IMR-90 (cell line): ENCODE measurements at regions not wholly inside any gene's neighbourhood (a gene's known extent, or its start where the extent isn't known, plus 50 kb on each side); places are given as distances from the start of the nearest gene placed in this dataset.

Source experiments
- ATAC-seq: fragments of 200-7000 bp; cut with Tn5 transposase; 2 replicates; pipeline ENCODE4 v1.9.1; 2020; ENCODE audit warnings: low read depth, mild to moderate bottlenecking, moderate library complexity
- BruUV-seq: library from RNA; stranded (reverse); fragments of 400-500 nt; replicated peaks from 2 replicates; lab custom pipeline; 2021; lab: Mats Ljungman, UMichigan
- CTCF ChIA-PET: fragments of 300-600 bp; formaldehyde crosslinking; extraction: SDS; loops from one replicate; lab custom pipeline; 2021; ENCODE audit warnings: antibody characterized with exemption; lab: Yijun Ruan, JAX
- POLR2A ChIA-PET: fragments of 300-600 bp; sonication (Branson Sonifier 250); formaldehyde crosslinking; loops from one replicate; lab custom pipeline; 2022; ENCODE audit warnings: antibody characterized with exemption; ENCODE audit not compliant: unreplicated experiment; lab: Charles Lee
- DNase-seq: peaks from one replicate; pipeline ENCODE4 v3.0.0; 2013
- H2AFZ ChIP-seq: replicated peaks from 2 replicates; pipeline ENCODE3; 2013; ENCODE audit warnings: low read length, mild to moderate bottlenecking; ENCODE audit not compliant: poor library complexity
- H2AK5ac ChIP-seq: 2 replicates; pipeline ENCODE4 v1.6.1; 2013; ENCODE audit warnings: low read depth, low read length, inconsistent platforms
- H2AK9ac ChIP-seq: replicated peaks from 2 replicates; pipeline ENCODE3; 2013; ENCODE audit warnings: mild to moderate bottlenecking, low read depth, low read length, moderate library complexity; ENCODE audit not compliant: poor library complexity
- H2BK120ac ChIP-seq: 2 replicates; pipeline ENCODE4 v1.6.1; 2013; ENCODE audit warnings: low read depth, low read length, inconsistent platforms
- H2BK15ac ChIP-seq: 3 replicates; pipeline ENCODE4 v1.6.1; 2013; ENCODE audit warnings: low read depth, low read length, inconsistent platforms
- H2BK20ac ChIP-seq: 2 replicates; pipeline ENCODE4 v1.6.1; 2013; ENCODE audit warnings: low read depth, mild to moderate bottlenecking, inconsistent platforms, low read length, moderate library complexity
- H2BK5ac ChIP-seq: 2 replicates; pipeline ENCODE4 v1.6.1; 2013; ENCODE audit warnings: mild to moderate bottlenecking, low read depth, low read length, inconsistent platforms; ENCODE audit not compliant: poor library complexity, severe bottlenecking
- H3K14ac ChIP-seq: replicated peaks from 2 replicates; pipeline ENCODE4 v1.6.1; 2013; ENCODE audit warnings: low read depth, low read length, inconsistent platforms
- H3K18ac ChIP-seq: 2 replicates; pipeline ENCODE4 v1.6.1; 2013; ENCODE audit warnings: low read depth, low read length, control low read depth
- H3K23ac ChIP-seq: 2 replicates; pipeline ENCODE4 v1.6.1; 2013; ENCODE audit warnings: low read depth, low read length, inconsistent platforms
- H3K27ac ChIP-seq: 2 replicates; pipeline ENCODE4 v1.5.1; 2013; ENCODE audit warnings: mild to moderate bottlenecking, control low read depth, low read length; ENCODE audit not compliant: insufficient read depth
- H3K27me3 ChIP-seq: 2 replicates; pipeline ENCODE4 v1.6.1; 2013; ENCODE audit warnings: low read length; ENCODE audit not compliant: control insufficient read depth, insufficient read depth
- H3K36me3 ChIP-seq: 2 replicates; pipeline ENCODE4 v1.6.1; 2013; ENCODE audit warnings: low read length, mixed read lengths; ENCODE audit not compliant: control insufficient read depth, insufficient read depth
- H3K4ac ChIP-seq: 2 replicates; pipeline ENCODE4 v1.6.1; 2013; ENCODE audit warnings: low read depth, low read length, inconsistent platforms
- H3K4me1 ChIP-seq: 2 replicates; pipeline ENCODE4 v1.6.1; 2013; ENCODE audit warnings: low read length, mixed read lengths; ENCODE audit not compliant: control insufficient read depth, insufficient read depth
- H3K4me2 ChIP-seq: 2 replicates; pipeline ENCODE4 v1.6.1; 2013; ENCODE audit warnings: low read depth, mild to moderate bottlenecking, control low read depth, low read length, moderate library complexity
- H3K4me3 ChIP-seq: 2 replicates; pipeline ENCODE4 v1.5.1; 2013; ENCODE audit warnings: low read depth, mild to moderate bottlenecking, control low read depth, low read length, moderate library complexity; ENCODE audit not compliant: insufficient read depth
- H3K56ac ChIP-seq: 2 replicates; pipeline ENCODE4 v1.6.1; 2013; ENCODE audit warnings: low read length, inconsistent platforms; ENCODE audit not compliant: insufficient read depth; ENCODE audit errors: extremely low read depth
- H3K79me1 ChIP-seq, 2 experiments: 2 replicates each; pipeline ENCODE4 v1.6.1; 2013; ENCODE audit warnings: low read length in 2 of 2, inconsistent platforms in 1 of 2, low read depth in 1 of 2
- H3K9ac ChIP-seq: 2 replicates; pipeline ENCODE4 v1.6.1; 2013; ENCODE audit warnings: low read depth, low read length, control low read depth
- H3K9me1 ChIP-seq: 2 replicates; pipeline ENCODE4 v1.6.1; 2013; ENCODE audit warnings: low read length, inconsistent platforms; ENCODE audit not compliant: insufficient read depth
- H3K9me3 ChIP-seq: 2 replicates; pipeline ENCODE4 v1.6.1; 2013; ENCODE audit warnings: low read length; ENCODE audit not compliant: control insufficient read depth, insufficient read depth
- H4K20me1 ChIP-seq: 2 replicates; pipeline ENCODE4 v1.6.1; 2013; ENCODE audit warnings: low read length, inconsistent platforms; ENCODE audit not compliant: insufficient read depth
- H4K5ac ChIP-seq: 2 replicates; pipeline ENCODE4 v1.6.1; 2013; ENCODE audit warnings: mild to moderate bottlenecking, low read depth, low read length, control low read depth
- H4K8ac ChIP-seq, 2 experiments: 2 replicates each; pipeline ENCODE4 v1.6.1; 2013; ENCODE audit warnings: low read depth in 2 of 2, low read length in 2 of 2, control low read depth in 1 of 2, inconsistent platforms in 1 of 2
- H4K91ac ChIP-seq: 2 replicates; pipeline ENCODE4 v1.6.1; 2013; ENCODE audit warnings: low read depth, low read length, inconsistent platforms; ENCODE audit not compliant: insufficient read depth
- BHLHE40 ChIP-seq: fragments of 150-350 bp; IDR thresholded peaks from 2 replicates; pipeline ENCODE4 v1.6.1; 2016; ENCODE audit warnings: mild to moderate bottlenecking, low read depth, low read length
- CEBPB ChIP-seq: IDR thresholded peaks from 2 replicates; pipeline ENCODE4 v1.6.1; 2012; ENCODE audit warnings: low read depth, low read length, improper control_type of control experiment
- CHD1 ChIP-seq: IDR thresholded peaks from 2 replicates; pipeline ENCODE4 v1.6.1; 2012; ENCODE audit warnings: low read depth, low read length, improper control_type of control experiment
- FOS ChIP-seq: fragments of 150-350 bp; IDR thresholded peaks from 2 replicates; pipeline ENCODE4 v1.6.1; 2016; ENCODE audit warnings: low read depth, low read length
- MAFK ChIP-seq: IDR thresholded peaks from 2 replicates; pipeline ENCODE4 v1.6.1; 2012; ENCODE audit warnings: low read depth, low read length, improper control_type of control experiment
- MAZ ChIP-seq: IDR thresholded peaks from 2 replicates; pipeline ENCODE4 v1.6.1; 2012; ENCODE audit warnings: low read depth, mild to moderate bottlenecking, low read length, improper control_type of control experiment, moderate library complexity, borderline replicate concordance
- NFE2L2 ChIP-seq: fragments of 150-350 bp; IDR thresholded peaks from 2 replicates; pipeline ENCODE4 v1.6.1; 2016; ENCODE audit warnings: low read depth, mild to moderate bottlenecking, low read length
- POLR2A ChIP-seq: IDR thresholded peaks from 2 replicates; pipeline ENCODE4 v1.6.1; 2012; ENCODE audit warnings: mild to moderate bottlenecking, low read depth, low read length
- RAD21 ChIP-seq: IDR thresholded peaks from 2 replicates; pipeline ENCODE4 v1.6.1; 2012; ENCODE audit warnings: low read length, improper control_type of control experiment
- RCOR1 ChIP-seq: IDR thresholded peaks from 2 replicates; pipeline ENCODE4 v1.6.1; 2012; ENCODE audit warnings: mild to moderate bottlenecking, low read length, improper control_type of control experiment; ENCODE audit not compliant: insufficient replicate concordance
- RFX5 ChIP-seq: IDR thresholded peaks from 2 replicates; pipeline ENCODE4 v1.8.0; 2012; ENCODE audit warnings: low read depth, mild to moderate bottlenecking, low read length, moderate library complexity
- SMC3 ChIP-seq: fragments of 150-350 bp; IDR thresholded peaks from 2 replicates; pipeline ENCODE4 v1.6.1; 2016; ENCODE audit warnings: low read depth, mild to moderate bottlenecking, antibody characterized with exemption, low read length, moderate library complexity
- WGBS, 2 experiments: methylation state at CpG; one replicate each; pipeline versions ENCODE4 v1.1.5 to v1.1.7; 2013; ENCODE audit warnings: missing lambda C conversion rate in 2 of 2; ENCODE audit not compliant: insufficient read length in 1 of 2; ENCODE audit errors: extremely low coverage in 2 of 2; 5-methylcytosine and 5-hydroxymethylcytosine counted together
- dilution Hi-C: fragments of 300-500 bp; cut with HindIII; formaldehyde crosslinking; loops from one replicate; pipeline ENCODE4 v1.14.3; 2018; ENCODE audit warnings: low sequenced_read_pairs; ENCODE audit not compliant: unreplicated experiment
- in situ Hi-C: fragments of 300-500 bp; cut with MboI; formaldehyde crosslinking; loops from 3 replicates; pipeline ENCODE4 v1.14.3; 2019; ENCODE audit warnings: low sequenced_read_pairs, inconsistent platforms, mixed read lengths
- intact Hi-C: fragments of 100-400 bp; cut with micrococcal nuclease; formaldehyde crosslinking; loops from 2 replicates; pipeline ENCODE4 v1.10.0; 2022
- TF ChIP-seq, protein P1 (sequence below): conservative IDR thresholded peaks from 2 replicates; pipeline ENCODE4 v1.5.1; 2012; ENCODE audit warnings: mild to moderate bottlenecking, low read depth, low read length, improper control_type of control experiment
- TF ChIP-seq, protein P2 (sequence below): fragments of 150-350 bp; IDR thresholded peaks from 2 replicates; pipeline ENCODE4 v1.6.1; 2017; ENCODE audit warnings: mild to moderate bottlenecking, antibody characterized with exemption, low read length, low read depth
- TF ChIP-seq, protein P3 (sequence below): fragments of 150-350 bp; IDR thresholded peaks from 2 replicates; pipeline ENCODE4 v1.6.1; 2016; ENCODE audit warnings: low read depth, mild to moderate bottlenecking, low read length, moderate library complexity, borderline replicate concordance

DNA sequence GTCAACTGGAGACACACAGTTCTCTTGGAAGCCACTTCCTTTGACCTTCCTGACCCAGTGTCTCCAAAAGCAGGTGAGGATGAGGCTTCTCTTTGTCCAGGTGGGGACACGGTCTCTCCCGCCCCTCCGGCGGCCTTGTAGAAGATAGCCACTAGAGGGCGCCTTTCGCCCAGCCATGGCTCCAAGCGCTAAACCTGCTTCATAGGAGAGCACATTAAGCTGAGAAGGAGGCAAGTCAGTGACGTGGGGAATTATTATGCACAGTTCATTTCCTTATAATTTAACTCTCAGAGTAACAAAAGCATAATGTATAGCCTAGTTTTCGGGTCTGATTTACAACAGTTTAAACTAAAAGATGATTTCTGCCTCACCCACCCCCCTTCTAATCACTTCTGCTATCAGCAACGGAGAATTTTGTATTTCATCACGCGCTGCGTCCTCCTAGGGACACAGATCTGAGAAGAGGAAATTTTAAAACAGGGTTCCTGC is 208.7 kb downstream of the ICOS start:
- H3K18ac ChIP-seq, result no peak overlapping the region
- no peaks in the 10 kb centered on the region for H3K9me3 ChIP-seq
- no peak overlapping the region for H3K56ac ChIP-seq
- no TSS peak for BruUV-seq
- no peak for TF ChIP-seq MAFK
- no peak for TF ChIP-seq FOS
- TF ChIP-seq, protein P1, sequence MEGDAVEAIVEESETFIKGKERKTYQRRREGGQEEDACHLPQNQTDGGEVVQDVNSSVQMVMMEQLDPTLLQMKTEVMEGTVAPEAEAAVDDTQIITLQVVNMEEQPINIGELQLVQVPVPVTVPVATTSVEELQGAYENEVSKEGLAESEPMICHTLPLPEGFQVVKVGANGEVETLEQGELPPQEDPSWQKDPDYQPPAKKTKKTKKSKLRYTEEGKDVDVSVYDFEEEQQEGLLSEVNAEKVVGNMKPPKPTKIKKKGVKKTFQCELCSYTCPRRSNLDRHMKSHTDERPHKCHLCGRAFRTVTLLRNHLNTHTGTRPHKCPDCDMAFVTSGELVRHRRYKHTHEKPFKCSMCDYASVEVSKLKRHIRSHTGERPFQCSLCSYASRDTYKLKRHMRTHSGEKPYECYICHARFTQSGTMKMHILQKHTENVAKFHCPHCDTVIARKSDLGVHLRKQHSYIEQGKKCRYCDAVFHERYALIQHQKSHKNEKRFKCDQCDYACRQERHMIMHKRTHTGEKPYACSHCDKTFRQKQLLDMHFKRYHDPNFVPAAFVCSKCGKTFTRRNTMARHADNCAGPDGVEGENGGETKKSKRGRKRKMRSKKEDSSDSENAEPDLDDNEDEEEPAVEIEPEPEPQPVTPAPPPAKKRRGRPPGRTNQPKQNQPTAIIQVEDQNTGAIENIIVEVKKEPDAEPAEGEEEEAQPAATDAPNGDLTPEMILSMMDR, result peak; percentile 86
- TF ChIP-seq MAZ, result no peak; the same call in 1 of the 2 replicates
- peak; percentile 91 for TF ChIP-seq RAD21
- no peak for TF ChIP-seq POLR2A
- TF ChIP-seq NFE2L2, result no peak
- TF ChIP-seq BHLHE40, result no peak
- TF ChIP-seq RCOR1, result no peak
- peak; percentile 71 for TF ChIP-seq SMC3
- no peak for TF ChIP-seq CEBPB
- TF ChIP-seq, protein P2, sequence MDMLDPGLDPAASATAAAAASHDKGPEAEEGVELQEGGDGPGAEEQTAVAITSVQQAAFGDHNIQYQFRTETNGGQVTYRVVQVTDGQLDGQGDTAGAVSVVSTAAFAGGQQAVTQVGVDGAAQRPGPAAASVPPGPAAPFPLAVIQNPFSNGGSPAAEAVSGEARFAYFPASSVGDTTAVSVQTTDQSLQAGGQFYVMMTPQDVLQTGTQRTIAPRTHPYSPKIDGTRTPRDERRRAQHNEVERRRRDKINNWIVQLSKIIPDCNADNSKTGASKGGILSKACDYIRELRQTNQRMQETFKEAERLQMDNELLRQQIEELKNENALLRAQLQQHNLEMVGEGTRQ, result no peak
- TF ChIP-seq RFX5, result no peak
- no peak for TF ChIP-seq CHD1
- TF ChIP-seq, protein P3, sequence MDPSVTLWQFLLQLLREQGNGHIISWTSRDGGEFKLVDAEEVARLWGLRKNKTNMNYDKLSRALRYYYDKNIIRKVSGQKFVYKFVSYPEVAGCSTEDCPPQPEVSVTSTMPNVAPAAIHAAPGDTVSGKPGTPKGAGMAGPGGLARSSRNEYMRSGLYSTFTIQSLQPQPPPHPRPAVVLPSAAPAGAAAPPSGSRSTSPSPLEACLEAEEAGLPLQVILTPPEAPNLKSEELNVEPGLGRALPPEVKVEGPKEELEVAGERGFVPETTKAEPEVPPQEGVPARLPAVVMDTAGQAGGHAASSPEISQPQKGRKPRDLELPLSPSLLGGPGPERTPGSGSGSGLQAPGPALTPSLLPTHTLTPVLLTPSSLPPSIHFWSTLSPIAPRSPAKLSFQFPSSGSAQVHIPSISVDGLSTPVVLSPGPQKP, result no peak
- no peak overlapping the region for H2AFZ ChIP-seq
- CTCF ChIA-PET, result interaction anchor here (0.6 to 1.0 kb wide), 4 partner anchors 9 to 1615 kb away, joined by 3 to 4 read pairs (median 3); no protein-coding TSS in a partner anchor
- H3K27ac ChIP-seq, result no peak overlapping the region
- no peaks in the 10 kb centered on the region for H3K9me1 ChIP-seq
- ATAC-seq (peak; percentile 99), DNase-seq (peak; percentile 63)
- POLR2A ChIA-PET, result no interaction called here
- H4K8ac ChIP-seq, result no peak overlapping the region
- no peak overlapping the region for H2BK15ac ChIP-seq
- no peaks in the 10 kb centered on the region for H3K36me3 ChIP-seq
- H2BK120ac ChIP-seq, result no peak overlapping the region
- no peak overlapping the region for H4K5ac ChIP-seq
- no peaks in the 10 kb centered on the region for H4K20me1 ChIP-seq
- peaks cover 21% of the 10 kb centered on the region for H3K27me3 ChIP-seq
- no peak overlapping the region for H2BK20ac ChIP-seq
- H3K9ac ChIP-seq, result no peak overlapping the region
- no peak overlapping the region for H2AK5ac ChIP-seq
- peak overlapping the region; percentile 14; the same call in 1 of the 2 replicates for H3K4me3 ChIP-seq
- H3K23ac ChIP-seq, result no peak overlapping the region
- no peaks in the 10 kb centered on the region for H3K79me1 ChIP-seq
- intact Hi-C loops (loop anchor here (2.0 kb wide), 3 partner anchors 1535 to 1803 kb away; no protein-coding TSS in a partner anchor), in situ Hi-C loops (no loop called here), dilution Hi-C loops (no loop called here)
- H2AK9ac ChIP-seq, result no peak overlapping the region
- no peak overlapping the region for H3K14ac ChIP-seq
- no peak overlapping the region for H3K4ac ChIP-seq
- peak overlapping the region; percentile 42 for H3K4me2 ChIP-seq
- no peak overlapping the region for H2BK5ac ChIP-seq
- no peak overlapping the region for H4K91ac ChIP-seq
- no CpG with 5 or more reads among the region's 13 CpGs for WGBS, 2 experiments
- no peaks in the 10 kb centered on the region for H3K4me1 ChIP-seq
